GM12878 (cell line): ENCODE measurements at regions not wholly inside any gene's neighbourhood (a gene's known extent, or its start where the extent isn't known, plus 50 kb on each side); places are given as distances from the start of the nearest gene placed in this dataset.

Experiments used
- ATAC-seq: fragments of 200-7000 bp; cut with Tn5 transposase; 3 replicates; pipeline ENCODE4 v1.9.1; 2020; ENCODE audit warnings: mild to moderate bottlenecking, moderate library complexity
- BruUV-seq: library from RNA; stranded (reverse); fragments of 400-500 nt; replicated peaks from 2 replicates; lab custom pipeline; 2021; lab: Mats Ljungman, UMichigan
- CTCF ChIA-PET: fragments of 300-600 bp; sonication (Branson Sonifier 250); formaldehyde crosslinking; extraction: SDS; loops from one replicate; lab custom pipeline; 2021; ENCODE audit warnings: inconsistent platforms; lab: Yijun Ruan, JAX
- POLR2A ChIA-PET: fragments of 350-600 bp; formaldehyde crosslinking; extraction: SDS; loops from one replicate; lab custom pipeline; 2021; ENCODE audit warnings: inconsistent platforms; lab: Charles Lee
- RAD21 ChIA-PET: fragments of 300-600 bp; sonication (Branson Sonifier 250); formaldehyde crosslinking; loops from one replicate; lab custom pipeline; 2023; ENCODE audit warnings: antibody characterized with exemption; ENCODE audit not compliant: unreplicated experiment; lab: Charles Lee
- SMC1A ChIA-PET: fragments of 300-600 bp; sonication (Branson Sonifier 250); formaldehyde crosslinking; loops from one replicate; lab custom pipeline; 2023; ENCODE audit not compliant: unreplicated experiment, uncharacterized antibody; lab: Charles Lee
- DNase-seq: peaks from one replicate; pipeline ENCODE4 v3.0.0-alpha.2; 2011; ENCODE audit warnings: low read depth, low spot score
- FAIRE-seq: peaks from 3 replicates; lab custom pipeline; 2011; peaks lifted over from hg19 to GRCh38; lab: Jason Lieb, UNC
- H2AFZ ChIP-seq: 2 replicates; pipeline ENCODE4 v1.6.0; 2011; ENCODE audit warnings: low read depth, low read length, control low read depth; ENCODE audit not compliant: control insufficient read depth
- H3K27ac ChIP-seq: 2 replicates; pipeline ENCODE4 v1.5.1; 2011; ENCODE audit warnings: control low read depth; ENCODE audit not compliant: control insufficient read depth, insufficient read depth
- H3K27me3 ChIP-seq, 2 experiments: replicated peaks in 1 of 2; 2 replicates each; pipeline versions ENCODE4 v1.6.0 to v1.6.1; 2011; ENCODE audit warnings: low read length in 1 of 2; ENCODE audit not compliant: control insufficient read depth in 2 of 2, insufficient read depth in 2 of 2
- H3K36me3 ChIP-seq, 2 experiments: 2 replicates each; pipeline ENCODE4 v1.5.1; 2011; ENCODE audit warnings: low read length in 1 of 2; ENCODE audit not compliant: control insufficient read depth in 2 of 2, insufficient read depth in 2 of 2
- H3K4me1 ChIP-seq: 2 replicates; pipeline ENCODE4 v1.6.1; 2011; ENCODE audit warnings: mild to moderate bottlenecking, low read length, moderate library complexity, mixed read lengths; ENCODE audit not compliant: control insufficient read depth, insufficient read depth
- H3K4me2 ChIP-seq: 2 replicates; pipeline ENCODE4 v1.6.0; 2011; ENCODE audit warnings: control low read depth; ENCODE audit not compliant: control insufficient read depth, insufficient read depth
- H3K4me3 ChIP-seq: fragments of 200-600 bp; sonication (generic); 2 replicates; pipeline ENCODE4 v1.5.1; 2016
- H3K79me2 ChIP-seq: 2 replicates; pipeline ENCODE4 v1.6.0; 2011; ENCODE audit warnings: low read length; ENCODE audit not compliant: control insufficient read depth, insufficient read depth
- H3K9ac ChIP-seq: 2 replicates; pipeline ENCODE4 v1.8.0; 2011; ENCODE audit warnings: low read length, control low read depth, mixed read lengths; ENCODE audit not compliant: control insufficient read depth, insufficient read depth
- H3K9me3 ChIP-seq: replicated peaks from 3 replicates; pipeline ENCODE4 v1.5.1; 2011; ENCODE audit warnings: mild to moderate bottlenecking, low read length; ENCODE audit not compliant: control insufficient read depth, insufficient read depth
- H4K20me1 ChIP-seq: 2 replicates; pipeline ENCODE4 v1.6.0; 2011; ENCODE audit not compliant: control insufficient read depth, insufficient read depth
- ASH2L ChIP-seq: fragments of 300-600, 200-600 bp; sonication (generic); IDR thresholded peaks from 2 replicates; pipeline ENCODE4 v1.6.1; 2017; ENCODE audit warnings: low read depth, mild to moderate bottlenecking, borderline replicate concordance
- ATF7 ChIP-seq: fragments of 450-650 bp; IDR thresholded peaks from 2 replicates; pipeline ENCODE4 v1.6.1; 2016; ENCODE audit warnings: low read depth, mild to moderate bottlenecking
- NRF1 ChIP-seq: conservative IDR thresholded peaks from 2 replicates; pipeline ENCODE4 v1.6.1; 2011; ENCODE audit warnings: mild to moderate bottlenecking, low read depth, low read length, improper control_type of control experiment
- PBX3 ChIP-seq: IDR thresholded peaks from 2 replicates; pipeline ENCODE4 v1.6.1; 2011; ENCODE audit warnings: mild to moderate bottlenecking, low read depth, low read length, moderate library complexity; ENCODE audit not compliant: insufficient replicate concordance
- PKNOX1 ChIP-seq: fragments of 450-650 bp; IDR thresholded peaks from 2 replicates; pipeline ENCODE4 v1.6.1; 2016; ENCODE audit warnings: mild to moderate bottlenecking
- PML ChIP-seq: IDR thresholded peaks from 2 replicates; pipeline ENCODE4 v1.6.1; 2012; ENCODE audit warnings: low read length, inconsistent platforms
- RAD21 ChIP-seq: IDR thresholded peaks from 2 replicates; pipeline ENCODE4 v1.6.1; 2011; ENCODE audit warnings: mild to moderate bottlenecking, low read depth, low read length, moderate library complexity; ENCODE audit not compliant: insufficient read depth
- SREBF2 ChIP-seq: IDR thresholded peaks from 2 replicates; pipeline ENCODE4 v1.6.1; 2012; ENCODE audit warnings: mild to moderate bottlenecking, low read length
- TAF1 ChIP-seq: IDR thresholded peaks from 2 replicates; pipeline ENCODE4 v1.6.1; 2011; ENCODE audit warnings: mild to moderate bottlenecking, low read depth, low read length, borderline replicate concordance
- WGBS: methylation state at CpG from one replicate; pipeline ENCODE4 v1.1.6; 2016; ENCODE audit warnings: low lambda C conversion rate; ENCODE audit not compliant: insufficient replicate concordance, insufficient coverage; ENCODE audit errors: missing lambda C conversion rate; 5-methylcytosine and 5-hydroxymethylcytosine counted together
- in situ Hi-C: fragments of 300-500 bp; cut with MboI; formaldehyde crosslinking; loops from 9 replicates; pipeline ENCODE4 v1.14.3; 2018; ENCODE audit warnings: mixed read lengths
- intact Hi-C: fragments of 100-400 bp; cut with micrococcal nuclease; formaldehyde crosslinking; loops from one replicate; pipeline ENCODE4 v1.14.2; 2022; ENCODE audit not compliant: unreplicated experiment
- TF ChIP-seq, protein P1 (sequence below): fragments of 150-350 bp; IDR thresholded peaks from 2 replicates; pipeline ENCODE4 v1.6.1; 2016; ENCODE audit warnings: low read depth, low read length
- TF ChIP-seq, protein P2 (sequence below): IDR thresholded peaks from 2 replicates; pipeline ENCODE4 v1.6.1; 2012; ENCODE audit warnings: low read depth, low read length, improper control_type of control experiment

DNA sequence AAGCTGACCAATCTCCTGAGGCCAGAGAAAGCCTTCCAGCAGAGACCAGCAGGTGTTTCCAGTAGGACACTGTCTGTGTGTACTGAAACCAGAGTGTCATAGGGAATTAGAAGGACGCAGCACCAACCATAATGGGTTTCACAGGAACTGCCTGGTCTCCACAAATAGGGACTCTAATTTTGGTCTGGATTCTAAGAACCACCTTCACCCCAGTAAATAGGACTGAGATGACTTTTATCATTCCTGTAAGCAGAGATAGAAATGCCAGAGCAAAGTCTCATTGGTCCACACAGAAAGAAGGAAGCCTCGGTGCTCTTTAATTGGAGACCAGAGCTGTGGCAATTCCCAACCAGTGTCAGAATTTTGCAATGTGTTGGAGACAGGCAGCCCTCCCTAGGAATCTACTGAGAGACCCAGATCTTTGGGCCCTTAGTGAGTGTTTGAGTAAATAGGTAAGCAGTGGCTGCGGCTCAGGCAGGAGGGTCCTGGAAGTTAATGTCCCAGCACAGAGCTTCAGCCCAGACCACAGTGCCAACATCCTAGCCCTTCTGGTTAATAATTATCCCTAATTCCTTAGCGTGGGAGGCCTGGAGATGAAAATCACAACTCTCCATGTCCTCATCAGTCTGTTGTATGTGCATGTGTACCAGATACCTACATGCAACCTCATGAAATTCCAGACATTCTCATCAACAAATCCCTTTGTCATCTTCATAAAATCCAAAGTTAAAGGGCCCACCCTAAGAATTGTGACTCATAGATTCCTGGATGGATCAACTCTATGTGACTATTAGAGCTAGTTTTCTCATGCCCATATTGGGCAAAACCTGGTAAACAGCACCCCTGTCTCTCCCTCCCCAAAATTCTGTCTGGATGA, 81.2 kb downstream of the UNC5CL start:
- no TSS peak for BruUV-seq
- POLR2A ChIA-PET: no interaction called here
- in situ Hi-C loops: no loop called here
- no peaks in the 10 kb centered on the region for H3K36me3 ChIP-seq
- 8% methylated on average over 4 of the region's 4 CpGs for WGBS
- TF ChIP-seq SREBF2 (no peak), ATF7 (no peak), PBX3 (no peak), PML (no peak), PKNOX1 (no peak), NRF1 (no peak), RAD21 (no peak), TAF1 (no peak), ASH2L (no peak)
- TF ChIP-seq, protein P1, sequence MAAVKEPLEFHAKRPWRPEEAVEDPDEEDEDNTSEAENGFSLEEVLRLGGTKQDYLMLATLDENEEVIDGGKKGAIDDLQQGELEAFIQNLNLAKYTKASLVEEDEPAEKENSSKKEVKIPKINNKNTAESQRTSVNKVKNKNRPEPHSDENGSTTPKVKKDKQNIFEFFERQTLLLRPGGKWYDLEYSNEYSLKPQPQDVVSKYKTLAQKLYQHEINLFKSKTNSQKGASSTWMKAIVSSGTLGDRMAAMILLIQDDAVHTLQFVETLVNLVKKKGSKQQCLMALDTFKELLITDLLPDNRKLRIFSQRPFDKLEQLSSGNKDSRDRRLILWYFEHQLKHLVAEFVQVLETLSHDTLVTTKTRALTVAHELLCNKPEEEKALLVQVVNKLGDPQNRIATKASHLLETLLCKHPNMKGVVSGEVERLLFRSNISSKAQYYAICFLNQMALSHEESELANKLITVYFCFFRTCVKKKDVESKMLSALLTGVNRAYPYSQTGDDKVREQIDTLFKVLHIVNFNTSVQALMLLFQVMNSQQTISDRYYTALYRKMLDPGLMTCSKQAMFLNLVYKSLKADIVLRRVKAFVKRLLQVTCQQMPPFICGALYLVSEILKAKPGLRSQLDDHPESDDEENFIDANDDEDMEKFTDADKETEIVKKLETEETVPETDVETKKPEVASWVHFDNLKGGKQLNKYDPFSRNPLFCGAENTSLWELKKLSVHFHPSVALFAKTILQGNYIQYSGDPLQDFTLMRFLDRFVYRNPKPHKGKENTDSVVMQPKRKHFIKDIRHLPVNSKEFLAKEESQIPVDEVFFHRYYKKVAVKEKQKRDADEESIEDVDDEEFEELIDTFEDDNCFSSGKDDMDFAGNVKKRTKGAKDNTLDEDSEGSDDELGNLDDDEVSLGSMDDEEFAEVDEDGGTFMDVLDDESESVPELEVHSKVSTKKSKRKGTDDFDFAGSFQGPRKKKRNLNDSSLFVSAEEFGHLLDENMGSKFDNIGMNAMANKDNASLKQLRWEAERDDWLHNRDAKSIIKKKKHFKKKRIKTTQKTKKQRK: no peak
- TF ChIP-seq, protein P2, sequence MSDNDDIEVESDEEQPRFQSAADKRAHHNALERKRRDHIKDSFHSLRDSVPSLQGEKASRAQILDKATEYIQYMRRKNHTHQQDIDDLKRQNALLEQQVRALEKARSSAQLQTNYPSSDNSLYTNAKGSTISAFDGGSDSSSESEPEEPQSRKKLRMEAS: no peak
- H3K9ac ChIP-seq: no peak overlapping the region
- SMC1A ChIA-PET: interaction anchor here (0.6 kb wide), 1 partner anchor 1008 kb away, joined by 3 read pairs; no protein-coding TSS in a partner anchor
- H3K79me2 ChIP-seq: no peaks in the 10 kb centered on the region
- DNase-seq: no peak
- FAIRE-seq: no peak
- H3K27ac ChIP-seq: no peak overlapping the region
- RAD21 ChIA-PET: no interaction called here
- no peaks in the 10 kb centered on the region for H3K9me3 ChIP-seq
- peaks cover 0 to 7% of the 10 kb centered on the region in 2 experiments; a peak in 3 of 4 replicates for H3K27me3 ChIP-seq
- no peaks in the 10 kb centered on the region; the same call in 1 of the 2 replicates for H4K20me1 ChIP-seq
- no peak overlapping the region for H2AFZ ChIP-seq
- no peak overlapping the region for H3K4me2 ChIP-seq
- intact Hi-C loops: no loop called here
- H3K4me1 ChIP-seq: no peaks in the 10 kb centered on the region
- CTCF ChIA-PET: interaction anchor here (0.6 kb wide), 1 partner anchor 13 kb away, joined by 4 read pairs; no protein-coding TSS in a partner anchor
- ATAC-seq: no peak
- H3K4me3 ChIP-seq: no peak overlapping the region
